Thymus (tissue), 11 donors: ENCODE measurements at regions not wholly inside any gene's neighbourhood (a gene's known extent, or its start where the extent isn't known, plus 50 kb on each side); places are given as distances from the start of the nearest gene placed in this dataset.
"Not testable (repeated sequence)": the region's sequence is repeated elsewhere in the genome, so short reads cannot be mapped to it uniquely, and the experiment has no call there.

Source experiments
- DNase-seq, 9 donors: peaks; one replicate each; pipeline ENCODE4 v3.0.0-alpha.2; 2013; ENCODE audit warnings: low spot score in 9 of 9, low read depth in 6 of 9, missing footprints in 1 of 9
- H3K27ac ChIP-seq, 2 donors: one replicate each; pipeline ENCODE4 v1.5.1; 2013; ENCODE audit warnings: control low read depth in 1 of 2, low read depth in 1 of 2, low read length in 1 of 2, mild to moderate bottlenecking in 1 of 2, moderate library complexity in 1 of 2
- H3K27me3 ChIP-seq, 2 donors: one replicate each; pipeline ENCODE4 v1.5.1; 2013; ENCODE audit warnings: low read length in 1 of 2; ENCODE audit not compliant: control insufficient read depth in 2 of 2, insufficient read depth in 1 of 2
- H3K36me3 ChIP-seq, 2 donors: one replicate each; pipeline ENCODE4 v1.5.1; 2013; ENCODE audit warnings: low read length in 1 of 2, mild to moderate bottlenecking in 1 of 2, moderate library complexity in 1 of 2; ENCODE audit not compliant: control insufficient read depth in 2 of 2, insufficient read depth in 2 of 2
- H3K4me1 ChIP-seq, 2 donors: one replicate each; pipeline ENCODE4 v1.5.1; 2013; ENCODE audit warnings: low read length in 2 of 2; ENCODE audit not compliant: control insufficient read depth in 2 of 2, insufficient read depth in 2 of 2
- H3K4me3 ChIP-seq, 2 donors: one replicate each; pipeline ENCODE4 v1.5.1; 2013; ENCODE audit warnings: low read length in 2 of 2, control low read depth in 1 of 2, mild to moderate bottlenecking in 1 of 2
- H3K9me3 ChIP-seq, 2 donors: one replicate each; pipeline ENCODE4 v1.5.1; 2013; ENCODE audit warnings: low read length in 1 of 2, mild to moderate bottlenecking in 1 of 2; ENCODE audit not compliant: control insufficient read depth in 2 of 2, insufficient read depth in 1 of 2
- WGBS: extraction: QIAGEN DNeasy Blood & Tissue Kit; methylation state at CpG from one replicate; pipeline ENCODE4 v1.1.7; 2013; 5-methylcytosine and 5-hydroxymethylcytosine counted together
- donor health status: healthy.

DNA sequence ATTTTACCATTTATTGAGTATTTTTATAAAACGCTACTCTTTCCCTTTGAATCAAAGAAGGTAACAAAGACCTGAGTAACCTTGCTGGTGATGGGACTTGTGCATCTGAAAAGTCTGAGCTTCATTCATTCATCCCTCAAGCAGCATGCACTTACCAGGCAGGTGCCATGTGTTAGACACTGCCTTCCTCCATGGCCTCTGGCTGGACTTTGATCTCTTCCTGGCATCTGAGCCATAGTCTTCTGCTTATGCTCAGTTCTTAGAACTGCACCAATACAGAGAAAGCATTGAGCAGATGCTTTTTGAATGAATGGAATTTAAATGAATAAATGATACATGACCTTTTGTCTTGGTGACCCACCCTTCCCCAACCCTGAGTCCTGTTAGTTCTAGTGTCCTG is 251.4 kb upstream of the COPS8 start:
- no peaks in the 10 kb centered on the region for H3K36me3 ChIP-seq
- no peaks in the 10 kb centered on the region for H3K4me1 ChIP-seq
- no peaks in the 10 kb centered on the region for H3K27me3 ChIP-seq
- no peak overlapping the region for H3K4me3 ChIP-seq
- DNase-seq: no peak
- H3K9me3 ChIP-seq: no peaks in the 10 kb centered on the region
- 95% methylated on average over 1 of the region's 1 CpG for WGBS
- no peak overlapping the region for H3K27ac ChIP-seq

DNA sequence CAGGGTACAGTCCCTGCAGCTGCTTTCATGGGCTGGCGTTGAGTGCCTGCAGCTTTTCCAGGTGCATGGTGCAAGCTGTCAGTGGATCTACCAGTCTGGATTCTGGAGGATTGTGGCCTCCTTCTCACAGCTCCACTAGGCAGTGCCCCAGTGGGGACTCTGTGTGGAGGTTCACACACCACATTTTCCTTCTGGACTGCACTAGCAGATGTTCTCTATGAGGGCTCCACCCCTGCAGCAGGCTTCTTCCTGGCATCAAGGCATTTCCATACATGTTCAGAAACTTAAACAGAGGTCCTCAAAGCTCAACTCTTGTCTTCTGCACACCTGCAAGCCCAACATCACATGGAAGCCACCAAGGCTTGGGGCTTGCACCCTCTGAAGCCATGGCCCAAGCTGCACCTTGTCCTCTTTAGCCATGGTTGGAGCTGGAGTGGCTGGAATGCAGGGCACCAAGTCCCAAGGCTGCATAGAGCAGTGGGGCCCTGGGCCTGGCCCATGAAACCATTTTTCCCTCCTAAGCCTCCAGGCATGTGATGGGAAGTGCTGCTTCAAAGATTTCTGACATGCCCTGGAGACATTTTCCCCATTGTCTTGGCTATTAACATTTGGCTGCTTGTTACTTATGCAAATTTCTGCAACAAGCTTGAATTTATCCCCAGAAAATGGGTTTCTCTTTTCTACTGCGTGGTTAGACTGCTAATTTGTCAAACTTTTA is 250.2 kb upstream of the COPS8 start:
- H3K27ac ChIP-seq: no peak overlapping the region
- DNase-seq: no peak
- H3K36me3 ChIP-seq: no peaks in the 10 kb centered on the region
- H3K4me3 ChIP-seq: no peak overlapping the region
- no peaks in the 10 kb centered on the region for H3K27me3 ChIP-seq
- no peaks in the 10 kb centered on the region for H3K9me3 ChIP-seq
- 88% methylated on average over 2 of the region's 2 CpGs for WGBS
- no peaks in the 10 kb centered on the region for H3K4me1 ChIP-seq

DNA sequence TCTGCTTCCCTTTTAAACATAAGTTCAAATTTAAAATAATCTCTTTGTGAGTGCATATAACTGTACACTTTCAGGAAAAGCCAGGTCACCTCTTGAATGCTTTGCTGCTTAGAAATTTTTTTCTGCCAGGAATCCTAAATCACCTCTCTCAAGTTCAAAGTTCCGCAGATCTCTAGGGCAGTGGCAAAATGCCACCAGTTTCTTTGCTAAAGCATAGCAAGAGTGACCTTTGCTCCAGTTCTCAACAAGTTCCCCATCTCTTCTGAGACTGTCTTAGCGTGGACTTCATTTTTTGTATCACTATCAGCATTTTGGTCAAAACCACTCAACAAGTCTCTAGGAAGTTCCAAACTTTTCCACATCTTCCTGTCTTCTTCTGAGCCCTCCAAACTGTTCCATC is 249.7 kb upstream of the COPS8 start:
- not testable (repeated sequence) for H3K27ac ChIP-seq, H3K36me3 ChIP-seq

DNA sequence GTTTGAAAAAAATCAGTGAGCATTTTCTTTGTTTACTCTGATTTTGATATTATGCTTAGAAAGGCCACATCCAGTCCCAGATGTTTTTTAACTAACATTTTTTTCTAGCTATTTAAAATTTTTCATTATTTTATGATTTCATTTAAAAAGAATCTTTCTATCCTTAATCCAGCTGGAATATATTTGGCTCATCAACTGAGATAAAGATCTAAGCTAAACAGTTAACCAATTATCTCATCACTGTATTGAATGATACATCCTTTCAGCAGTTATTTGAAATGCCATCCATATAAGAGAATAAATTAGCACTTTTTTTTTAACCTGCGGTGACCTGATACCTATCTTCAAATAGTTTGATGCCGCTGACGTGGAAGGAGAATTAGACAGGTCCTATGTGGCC is 245.5 kb upstream of the COPS8 start:
- Histone ChIP-seq H3K4me3 (no peak overlapping the region), H3K27ac (no peak overlapping the region), H3K27me3 (no peaks in the 10 kb centered on the region), H3K9me3 (peaks cover 0 to 3% of the 10 kb centered on the region in 2 donors), H3K4me1 (no peaks in the 10 kb centered on the region), H3K36me3 (no peaks in the 10 kb centered on the region)
- no peak for DNase-seq
- WGBS: 93% methylated on average over 3 of the region's 3 CpGs

More for the DNA sequence above, 249.7 kb upstream of the COPS8 start:
- not testable (repeated sequence) for H3K4me1 ChIP-seq, DNase-seq, H3K27me3 ChIP-seq, H3K4me3 ChIP-seq, H3K9me3 ChIP-seq
- WGBS: 86% methylated on average over 2 of the region's 2 CpGs

DNA sequence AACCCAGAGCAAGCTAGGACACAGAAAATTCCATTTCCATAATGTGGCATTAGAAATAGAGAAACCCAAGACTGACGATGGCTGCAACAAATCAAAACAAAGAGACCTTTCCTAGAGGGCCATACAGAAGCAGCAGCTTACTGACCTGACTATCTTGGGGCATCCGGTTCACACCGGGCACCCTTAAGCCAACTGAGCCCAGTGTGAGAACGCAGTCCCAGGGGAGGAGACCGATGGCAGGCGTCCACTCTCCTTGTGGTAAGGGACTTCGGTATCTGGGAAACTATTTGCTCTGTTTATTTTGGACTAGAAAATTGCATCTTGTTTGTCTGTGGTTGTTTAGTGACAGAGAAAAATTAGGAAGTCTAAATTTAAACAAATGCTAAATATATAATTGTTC is 244.8 kb upstream of the COPS8 start:
- no peak for DNase-seq
- H3K27me3 ChIP-seq: no peaks in the 10 kb centered on the region
- whole genome bisulfite sequencing: 95% methylated on average over 7 of the region's 7 CpGs
- peaks cover 0 to 7% of the 10 kb centered on the region in 2 donors for H3K9me3 ChIP-seq
- H3K4me1 ChIP-seq: no peaks in the 10 kb centered on the region
- no peaks in the 10 kb centered on the region for H3K36me3 ChIP-seq
- no peak overlapping the region for H3K4me3 ChIP-seq
- no peak overlapping the region for H3K27ac ChIP-seq

DNA sequence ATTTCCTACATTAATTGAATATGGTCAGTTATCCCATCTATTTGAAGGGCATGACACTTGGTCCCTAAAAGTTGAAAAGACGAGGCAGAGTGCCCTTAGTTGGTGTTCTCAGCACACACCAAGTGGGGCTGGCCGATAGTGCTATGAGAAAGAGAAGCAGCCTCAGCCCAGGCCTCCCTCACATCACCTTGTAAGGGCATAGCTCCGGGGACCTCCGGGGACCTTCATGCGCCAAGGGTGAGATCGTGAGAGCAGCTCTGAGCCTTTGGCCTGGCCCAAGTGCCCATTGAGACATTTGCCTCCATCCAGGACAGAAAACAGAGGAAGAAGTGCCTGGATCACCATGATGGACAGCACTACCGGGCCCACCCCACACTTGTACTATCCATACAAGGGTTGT is 244.3 kb upstream of the COPS8 start:
- peaks cover 0 to 7% of the 10 kb centered on the region in 2 donors for H3K9me3 ChIP-seq
- H3K27ac ChIP-seq: no peak overlapping the region
- 87% methylated on average over 7 of the region's 7 CpGs for WGBS
- H3K36me3 ChIP-seq: no peaks in the 10 kb centered on the region
- no peak overlapping the region for H3K4me3 ChIP-seq
- no peaks in the 10 kb centered on the region for H3K4me1 ChIP-seq
- DNase-seq: no peak
- no peaks in the 10 kb centered on the region for H3K27me3 ChIP-seq

DNA sequence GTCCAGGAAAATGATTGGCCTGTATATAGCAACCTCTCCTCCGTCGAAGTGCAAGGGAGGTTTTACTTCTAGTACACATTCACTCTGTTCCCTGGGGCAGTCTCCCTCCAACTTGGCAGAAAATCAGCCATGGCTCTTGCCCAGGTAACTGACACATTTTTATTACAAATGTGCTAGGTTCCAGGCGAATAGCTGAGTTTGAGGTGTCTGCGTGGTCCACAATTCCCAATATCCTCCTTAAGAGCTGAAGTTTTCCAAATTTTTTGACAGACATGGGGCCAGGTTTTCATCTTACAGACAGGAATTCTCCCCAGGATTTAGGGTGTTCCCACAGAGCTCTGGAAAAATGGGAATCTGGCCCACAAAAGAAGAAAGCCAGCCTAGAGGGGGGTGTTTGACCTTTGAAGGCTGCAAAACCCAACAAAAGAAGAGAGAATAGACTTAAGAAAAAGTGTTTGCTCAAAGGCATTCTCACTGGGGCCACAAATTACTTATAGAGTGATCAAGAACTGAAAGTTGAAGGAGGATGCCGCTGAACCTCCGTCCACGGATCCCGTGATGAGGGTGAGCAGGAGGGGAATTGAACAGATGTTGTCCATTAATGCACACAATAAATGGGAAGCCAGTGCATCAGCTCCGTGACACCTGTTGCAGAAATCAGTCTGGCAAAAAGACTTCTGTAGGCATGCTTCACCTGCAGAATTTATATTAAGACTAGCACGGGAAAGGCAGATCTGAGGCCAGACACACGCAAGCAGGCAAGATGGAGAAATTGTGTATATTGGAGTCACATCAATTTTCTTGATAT is 242.3 kb upstream of the COPS8 start:
- no peaks in the 10 kb centered on the region for H3K27me3 ChIP-seq
- DNase-seq: no peak
- 96% methylated on average over 11 of the region's 11 CpGs for WGBS
- no peaks in the 10 kb centered on the region for H3K36me3 ChIP-seq
- H3K27ac ChIP-seq: no peak overlapping the region
- H3K4me3 ChIP-seq: no peak overlapping the region
- peaks cover 0 to 7% of the 10 kb centered on the region in 2 donors for H3K9me3 ChIP-seq
- H3K4me1 ChIP-seq: no peaks in the 10 kb centered on the region

DNA sequence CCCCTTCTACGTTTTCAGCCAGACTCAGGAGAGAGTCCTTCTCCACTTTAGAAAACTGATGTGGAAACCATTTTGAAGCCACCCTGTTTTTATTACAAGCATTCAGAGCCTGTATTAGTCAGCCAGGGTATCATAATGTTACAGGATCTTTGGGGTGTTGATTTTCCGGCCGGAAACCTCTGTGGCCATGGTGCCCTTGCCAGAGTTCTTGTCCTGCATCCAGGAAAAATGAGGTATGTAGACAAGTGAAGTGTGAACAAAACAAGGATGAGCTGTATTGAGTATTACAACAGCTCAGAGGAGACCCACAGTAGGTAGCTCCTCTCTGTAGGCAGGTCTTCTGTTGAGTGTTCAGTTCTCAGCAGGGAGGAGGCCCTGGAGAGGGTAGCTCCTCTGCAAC is 241.0 kb upstream of the COPS8 start:
- DNase-seq: no peak
- peaks cover 0 to 7% of the 10 kb centered on the region in 2 donors for H3K9me3 ChIP-seq
- H3K27me3 ChIP-seq: no peaks in the 10 kb centered on the region
- no peak overlapping the region for H3K27ac ChIP-seq
- H3K4me3 ChIP-seq: no peak overlapping the region
- 90% methylated on average over 3 of the region's 3 CpGs for WGBS
- H3K4me1 ChIP-seq: no peaks in the 10 kb centered on the region
- no peaks in the 10 kb centered on the region for H3K36me3 ChIP-seq

DNA sequence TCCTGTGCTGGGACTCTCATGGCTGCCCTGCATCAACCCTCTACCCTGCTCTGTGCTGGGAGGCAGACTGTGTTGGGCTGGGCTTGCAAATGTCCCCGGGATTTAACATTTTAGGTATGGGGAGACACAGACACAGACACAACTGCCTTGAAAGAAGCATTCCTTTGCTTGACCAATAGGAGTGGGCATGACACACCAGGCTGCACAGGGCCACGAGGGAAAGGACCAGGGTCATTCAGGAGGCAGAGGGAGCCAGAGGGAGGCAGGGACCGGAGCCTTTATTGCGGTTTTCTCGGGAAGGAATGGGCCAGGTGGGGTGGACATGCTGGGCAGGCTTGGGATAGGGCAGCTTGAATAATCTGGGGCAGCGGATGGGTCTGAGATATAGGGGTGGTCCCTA is 238.7 kb upstream of the COPS8 start:
- Histone ChIP-seq H3K9me3 (peaks cover 0 to 7% of the 10 kb centered on the region in 2 donors), H3K27me3 (no peaks in the 10 kb centered on the region), H3K4me1 (no peaks in the 10 kb centered on the region), H3K36me3 (no peaks in the 10 kb centered on the region), H3K4me3 (no peak overlapping the region), H3K27ac (no peak overlapping the region)
- no peak for DNase-seq
- 81% methylated on average over 6 of the region's 6 CpGs for WGBS
